A673 (cell line): ENCODE measurements at regions not wholly inside any gene's neighbourhood (a gene's known extent, or its start where the extent isn't known, plus 50 kb on each side); places are given as distances from the start of the nearest gene placed in this dataset.

Experiments used
- BruUV-seq: library from RNA; stranded (reverse); fragments of 400-500 nt; replicated peaks from 2 replicates; lab custom pipeline; 2021; lab: Mats Ljungman, UMichigan
- CTCF ChIA-PET: fragments of 300-600 bp; sonication (Branson Sonifier 250); formaldehyde crosslinking; loops from one replicate; lab custom pipeline; 2022; ENCODE audit warnings: antibody characterized with exemption; lab: Charles Lee
- POLR2A ChIA-PET: fragments of 300-600 bp; sonication (Branson Sonifier 250); formaldehyde crosslinking; loops from one replicate; lab custom pipeline; 2022; ENCODE audit warnings: antibody characterized with exemption; ENCODE audit not compliant: low non-redundant PET; lab: Charles Lee
- DNase-seq: peaks from one replicate; pipeline ENCODE4 v3.0.0-alpha.2; 2015; ENCODE audit warnings: low spot score
- H3K27ac ChIP-seq: fragments of 200-600 bp; sonication (generic); 2 replicates; pipeline ENCODE4 v1.5.1; 2016; ENCODE audit warnings: mixed run types, low read depth, mild to moderate bottlenecking, mixed read lengths, antibody characterized with exemption, low read length; ENCODE audit not compliant: poor library complexity, severe bottlenecking
- H3K27me3 ChIP-seq: fragments of 200-600 bp; sonication (generic); replicated peaks from 2 replicates; pipeline ENCODE4 v1.6.1; 2017; ENCODE audit warnings: mixed run types, low read depth, mild to moderate bottlenecking, mixed read lengths, antibody characterized with exemption, low read length; ENCODE audit not compliant: insufficient read depth, poor library complexity
- H3K36me3 ChIP-seq: fragments of 200-600 bp; sonication (generic); 2 replicates; pipeline ENCODE4 v1.6.1; 2016; ENCODE audit warnings: mixed run types, mild to moderate bottlenecking, mixed read lengths, antibody characterized with exemption, low read length; ENCODE audit not compliant: insufficient read depth, poor library complexity, severe bottlenecking
- H3K4me1 ChIP-seq: fragments of 200-600 bp; sonication (generic); 2 replicates; pipeline ENCODE4 v1.6.1; 2017; ENCODE audit warnings: mixed run types, mild to moderate bottlenecking, mixed read lengths, antibody characterized with exemption, low read length; ENCODE audit not compliant: insufficient read depth, poor library complexity, severe bottlenecking
- H3K4me3 ChIP-seq: fragments of 200-600 bp; sonication (generic); 2 replicates; pipeline ENCODE4 v1.5.1; 2016; ENCODE audit warnings: low read depth, mixed run types, mild to moderate bottlenecking, mixed read lengths, low read length; ENCODE audit not compliant: poor library complexity, severe bottlenecking
- H3K9me3 ChIP-seq: fragments of 200-600 bp; sonication (generic); 2 replicates; pipeline ENCODE4 v1.6.1; 2016; ENCODE audit warnings: mixed run types, low read depth, mild to moderate bottlenecking, mixed read lengths, antibody characterized with exemption, low read length; ENCODE audit not compliant: poor library complexity, severe bottlenecking
- EZH2 ChIP-seq: fragments of 200-600 bp; sonication (generic); IDR thresholded peaks from 2 replicates; pipeline ENCODE4 v1.6.1; 2017; ENCODE audit warnings: borderline replicate concordance, low read depth, mild to moderate bottlenecking, mixed read lengths, antibody characterized with exemption, low read length; ENCODE audit not compliant: poor library complexity, severe bottlenecking
- intact Hi-C: fragments of 100-400 bp; cut with micrococcal nuclease; formaldehyde crosslinking; loops from one replicate; pipeline ENCODE4 v1.10.0; 2022; ENCODE audit not compliant: unreplicated experiment
- TF ChIP-seq, protein P1 (sequence below): fragments of 300-800, 200-600 bp; sonication (generic); conservative IDR thresholded peaks from 2 replicates; pipeline ENCODE4 v1.5.1; 2017; ENCODE audit warnings: low read depth, mild to moderate bottlenecking, antibody characterized with exemption, low read length, moderate library complexity, mixed read lengths

DNA sequence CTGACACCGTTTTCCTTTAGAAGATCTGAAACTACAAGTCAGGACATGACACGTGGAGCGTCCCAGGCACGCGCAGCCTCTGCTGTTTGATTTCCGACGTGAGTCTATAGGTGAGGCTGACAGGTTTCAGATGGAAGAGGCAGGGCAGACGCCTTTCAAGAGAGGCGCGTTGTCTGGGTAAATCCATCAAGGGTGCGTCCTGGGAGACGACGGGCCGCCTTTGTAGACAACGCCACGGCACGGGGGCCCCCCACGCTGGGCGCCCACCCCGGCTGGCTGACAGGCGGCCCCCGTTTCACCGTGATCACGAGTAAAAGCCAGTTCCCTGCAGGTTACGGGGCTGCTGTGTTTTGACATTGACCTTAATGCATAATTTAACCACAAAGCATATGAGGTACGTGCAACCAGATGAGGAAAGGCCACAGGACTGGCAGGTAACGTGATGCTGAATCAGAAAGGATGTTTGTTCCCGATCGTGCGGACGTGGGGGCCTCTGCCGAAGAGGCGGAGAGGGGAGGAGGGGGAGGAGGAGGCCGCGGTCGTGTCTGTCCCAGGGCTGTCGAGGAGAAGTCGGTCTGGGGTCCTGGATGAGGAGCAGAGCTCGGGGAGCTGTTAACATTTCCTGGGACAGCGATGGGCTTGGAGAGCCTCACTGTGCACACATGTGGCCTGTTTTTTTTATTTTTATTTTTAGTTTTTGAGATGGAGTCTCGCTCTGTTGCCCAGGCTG lies 51.1 kb upstream of the PPP2R3B start:
- H3K9me3 ChIP-seq = no peaks in the 10 kb centered on the region
- no TSS peak for BruUV-seq
- POLR2A ChIA-PET = no interaction called here
- H3K4me3 ChIP-seq = no peak overlapping the region
- no peaks in the 10 kb centered on the region for H3K4me1 ChIP-seq
- no peak for DNase-seq
- H3K36me3 ChIP-seq = no peaks in the 10 kb centered on the region
- CTCF ChIA-PET = no interaction called here
- no peaks in the 10 kb centered on the region for H3K27me3 ChIP-seq
- H3K27ac ChIP-seq = no peak overlapping the region
- TF ChIP-seq EZH2 = no peak
- TF ChIP-seq, protein P1, sequence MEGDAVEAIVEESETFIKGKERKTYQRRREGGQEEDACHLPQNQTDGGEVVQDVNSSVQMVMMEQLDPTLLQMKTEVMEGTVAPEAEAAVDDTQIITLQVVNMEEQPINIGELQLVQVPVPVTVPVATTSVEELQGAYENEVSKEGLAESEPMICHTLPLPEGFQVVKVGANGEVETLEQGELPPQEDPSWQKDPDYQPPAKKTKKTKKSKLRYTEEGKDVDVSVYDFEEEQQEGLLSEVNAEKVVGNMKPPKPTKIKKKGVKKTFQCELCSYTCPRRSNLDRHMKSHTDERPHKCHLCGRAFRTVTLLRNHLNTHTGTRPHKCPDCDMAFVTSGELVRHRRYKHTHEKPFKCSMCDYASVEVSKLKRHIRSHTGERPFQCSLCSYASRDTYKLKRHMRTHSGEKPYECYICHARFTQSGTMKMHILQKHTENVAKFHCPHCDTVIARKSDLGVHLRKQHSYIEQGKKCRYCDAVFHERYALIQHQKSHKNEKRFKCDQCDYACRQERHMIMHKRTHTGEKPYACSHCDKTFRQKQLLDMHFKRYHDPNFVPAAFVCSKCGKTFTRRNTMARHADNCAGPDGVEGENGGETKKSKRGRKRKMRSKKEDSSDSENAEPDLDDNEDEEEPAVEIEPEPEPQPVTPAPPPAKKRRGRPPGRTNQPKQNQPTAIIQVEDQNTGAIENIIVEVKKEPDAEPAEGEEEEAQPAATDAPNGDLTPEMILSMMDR = no peak
- intact Hi-C loops = no loop called here

DNA sequence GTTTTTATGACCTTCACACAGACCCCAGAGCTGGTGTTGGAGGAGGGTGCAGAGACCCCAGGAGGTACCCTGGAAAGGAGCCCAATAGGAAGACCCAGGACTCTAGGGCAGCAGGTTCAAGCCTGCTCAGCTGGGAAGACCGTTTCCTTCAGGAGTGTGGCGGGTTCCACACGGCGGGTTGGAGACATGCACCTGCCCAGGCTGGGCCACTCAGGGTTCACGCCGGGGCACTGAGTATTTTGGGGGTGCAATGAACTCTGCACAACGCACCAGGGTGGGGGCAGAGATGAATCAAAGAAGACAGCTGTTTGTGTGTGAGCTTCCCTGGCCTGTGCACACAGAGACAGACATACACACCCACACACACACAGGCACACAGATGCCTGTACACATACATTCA lies 52.5 kb upstream of the PPP2R3B start:
- H3K27me3 ChIP-seq = no peaks in the 10 kb centered on the region
- no peak overlapping the region for H3K4me3 ChIP-seq
- no peak for DNase-seq
- ChIA-PET CTCF (no interaction called here), POLR2A (no interaction called here)
- no peak for TF ChIP-seq EZH2
- TF ChIP-seq, protein P1 = no peak
- no peaks in the 10 kb centered on the region for H3K4me1 ChIP-seq
- intact Hi-C loops = no loop called here
- H3K9me3 ChIP-seq = no peaks in the 10 kb centered on the region
- no peaks in the 10 kb centered on the region for H3K36me3 ChIP-seq
- no peak overlapping the region for H3K27ac ChIP-seq
- no TSS peak for BruUV-seq

DNA sequence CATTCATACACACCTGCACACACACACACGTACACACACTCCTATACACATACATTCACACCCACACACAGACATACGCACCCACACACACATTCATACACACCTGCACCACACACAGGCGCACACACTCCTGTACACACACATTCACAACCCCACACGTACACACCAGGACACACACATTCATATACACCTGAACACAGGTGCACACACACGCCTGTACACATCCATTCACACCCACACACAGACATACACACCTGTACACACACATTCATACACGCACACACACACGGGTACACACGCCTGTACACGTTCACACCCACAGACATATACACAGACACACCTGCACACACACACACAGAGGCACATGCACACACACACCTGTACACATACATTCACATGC lies 53.0 kb upstream of the PPP2R3B start:
- no peak for DNase-seq
- no TSS peak for BruUV-seq
- H3K4me3 ChIP-seq = no peak overlapping the region
- no peak overlapping the region for H3K27ac ChIP-seq
- H3K36me3 ChIP-seq = no peaks in the 10 kb centered on the region
- TF ChIP-seq, protein P1 = no peak
- TF ChIP-seq EZH2 = no peak
- POLR2A ChIA-PET = no interaction called here
- CTCF ChIA-PET = no interaction called here
- intact Hi-C loops = no loop called here
- H3K4me1 ChIP-seq = no peaks in the 10 kb centered on the region
- H3K9me3 ChIP-seq = no peaks in the 10 kb centered on the region
- no peaks in the 10 kb centered on the region for H3K27me3 ChIP-seq
